ENCODE measurements at regions not wholly inside any gene's neighbourhood (a gene's known extent, or its start where the extent isn't known, plus 50 kb on each side); places are given as distances from the start of the nearest gene placed in this dataset.

DNA sequence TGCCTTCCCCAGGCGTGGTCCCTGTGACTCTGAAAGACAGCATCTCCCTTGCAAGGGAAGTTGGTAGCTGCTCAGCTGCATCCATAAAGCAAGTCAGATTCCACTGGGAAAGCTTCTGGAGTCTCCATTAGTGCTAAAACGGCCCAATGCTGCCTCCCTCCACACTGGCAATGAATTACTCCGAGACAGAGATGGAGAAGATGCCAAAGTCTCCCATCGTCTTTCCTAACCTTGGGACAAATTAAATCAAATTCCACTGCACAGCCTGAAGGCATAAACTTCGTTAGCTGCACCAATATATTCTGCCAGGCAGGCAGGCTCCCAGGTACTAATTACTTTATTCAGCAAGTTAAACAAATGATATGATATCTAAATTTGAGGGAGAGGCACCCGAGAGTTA lies 106.3 kb upstream of the GJB5 start:
- no peaks in the 10 kb centered on the region for H3K4me1 ChIP-seq
- intact Hi-C loops (cut with DNase I), result no loop called here
- H3K9ac ChIP-seq (ENCODE audit: low read depth in 2 of 2, low read length in 2 of 2), result no peak overlapping the region
- H3K27ac ChIP-seq, result no peak overlapping the region
- no peaks in the 10 kb centered on the region for H3K27me3 ChIP-seq
- H3K36me3 ChIP-seq, result no peaks in the 10 kb centered on the region
- H3K9me3 ChIP-seq, result no peaks in the 10 kb centered on the region
- DNase-seq, result no peak
- no peak overlapping the region for H3K4me3 ChIP-seq
- TF ChIP-seq, protein P1, sequence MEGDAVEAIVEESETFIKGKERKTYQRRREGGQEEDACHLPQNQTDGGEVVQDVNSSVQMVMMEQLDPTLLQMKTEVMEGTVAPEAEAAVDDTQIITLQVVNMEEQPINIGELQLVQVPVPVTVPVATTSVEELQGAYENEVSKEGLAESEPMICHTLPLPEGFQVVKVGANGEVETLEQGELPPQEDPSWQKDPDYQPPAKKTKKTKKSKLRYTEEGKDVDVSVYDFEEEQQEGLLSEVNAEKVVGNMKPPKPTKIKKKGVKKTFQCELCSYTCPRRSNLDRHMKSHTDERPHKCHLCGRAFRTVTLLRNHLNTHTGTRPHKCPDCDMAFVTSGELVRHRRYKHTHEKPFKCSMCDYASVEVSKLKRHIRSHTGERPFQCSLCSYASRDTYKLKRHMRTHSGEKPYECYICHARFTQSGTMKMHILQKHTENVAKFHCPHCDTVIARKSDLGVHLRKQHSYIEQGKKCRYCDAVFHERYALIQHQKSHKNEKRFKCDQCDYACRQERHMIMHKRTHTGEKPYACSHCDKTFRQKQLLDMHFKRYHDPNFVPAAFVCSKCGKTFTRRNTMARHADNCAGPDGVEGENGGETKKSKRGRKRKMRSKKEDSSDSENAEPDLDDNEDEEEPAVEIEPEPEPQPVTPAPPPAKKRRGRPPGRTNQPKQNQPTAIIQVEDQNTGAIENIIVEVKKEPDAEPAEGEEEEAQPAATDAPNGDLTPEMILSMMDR (IDR thresholded peaks at IDR 0.05), result no peak

DNA sequence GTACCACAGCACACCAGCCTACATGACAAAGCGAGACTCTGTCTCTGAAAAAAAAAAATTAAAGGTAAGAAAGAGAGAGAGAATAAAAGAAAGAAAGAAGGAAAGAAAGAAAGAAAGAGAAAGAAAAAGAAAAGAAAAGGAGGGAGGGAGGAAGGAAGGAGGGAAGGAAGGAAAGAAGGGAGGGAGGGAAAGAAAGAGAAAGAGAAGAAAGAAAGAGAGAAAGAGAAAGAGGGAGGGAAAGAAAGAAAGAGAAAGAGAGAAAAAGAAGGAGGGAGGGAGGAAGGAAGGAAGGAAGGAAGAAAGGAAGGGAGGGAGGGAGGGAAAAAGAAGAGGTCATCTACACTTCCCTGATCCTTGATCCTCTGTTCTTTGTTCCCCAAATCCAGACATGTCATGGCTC lies 104.8 kb upstream of the GJB5 start:
- no peaks in the 10 kb centered on the region for H3K4me1 ChIP-seq
- intact Hi-C loops (cut with DNase I), result no loop called here
- H3K27me3 ChIP-seq, result no peaks in the 10 kb centered on the region
- no peak overlapping the region for H3K9ac ChIP-seq (ENCODE audit: low read depth in 2 of 2, low read length in 2 of 2)
- DNase-seq, result no peak
- H3K4me3 ChIP-seq, result no peak overlapping the region
- no peak overlapping the region for H3K27ac ChIP-seq
- no peaks in the 10 kb centered on the region for H3K9me3 ChIP-seq
- TF ChIP-seq, protein P1 (IDR thresholded peaks at IDR 0.05), result no peak
- no peaks in the 10 kb centered on the region for H3K36me3 ChIP-seq

DNA sequence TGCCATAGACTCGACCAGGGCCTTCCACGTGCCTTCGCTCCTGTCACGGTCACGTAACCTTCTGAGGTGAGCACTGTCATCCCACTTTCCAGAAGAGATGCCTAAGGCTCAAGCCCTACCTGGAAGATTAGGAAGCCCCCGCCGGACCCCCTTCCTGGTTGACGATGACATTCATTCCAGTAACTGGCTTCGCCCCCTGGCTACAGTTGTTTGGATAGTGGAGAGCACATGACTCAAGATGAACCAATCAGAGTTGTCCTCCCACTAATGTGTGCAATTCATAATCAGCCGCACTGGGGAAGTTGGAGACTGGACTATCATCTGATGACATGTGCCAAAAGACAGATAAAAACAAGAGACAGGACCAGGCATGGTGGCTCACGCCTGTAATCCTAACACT lies 104.0 kb upstream of the GJB5 start:
- Histone ChIP-seq H3K9ac (ENCODE audit: low read depth in 2 of 2, low read length in 2 of 2) (no peak overlapping the region), H3K4me1 (no peaks in the 10 kb centered on the region), H3K9me3 (no peaks in the 10 kb centered on the region), H3K27ac (no peak overlapping the region), H3K4me3 (no peak overlapping the region), H3K36me3 (no peaks in the 10 kb centered on the region), H3K27me3 (no peaks in the 10 kb centered on the region)
- intact Hi-C loops (cut with DNase I), result no loop called here
- DNase-seq, result no peak
- TF ChIP-seq, protein P1 (IDR thresholded peaks at IDR 0.05), result no peak

DNA sequence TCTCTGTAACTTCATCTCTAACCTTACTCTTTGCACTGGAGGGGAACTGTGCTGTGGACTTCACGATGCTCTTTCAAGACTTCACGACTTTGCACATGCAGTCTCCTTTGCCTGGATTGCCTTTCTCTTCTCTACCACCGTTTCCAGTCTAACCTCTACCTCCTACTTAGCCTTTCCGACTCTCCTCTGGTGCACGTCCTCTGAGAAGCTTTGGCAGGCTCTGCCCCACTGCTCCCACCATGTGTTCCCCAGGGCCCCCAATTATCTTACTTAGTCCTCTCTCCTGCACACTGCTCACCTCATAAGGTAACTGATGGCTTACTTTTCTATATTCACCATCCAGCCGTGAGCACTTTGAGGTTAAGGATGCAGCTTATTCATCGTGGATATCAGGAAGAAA lies 101.7 kb upstream of the GJB5 start:
- H3K27me3 ChIP-seq, result no peaks in the 10 kb centered on the region
- intact Hi-C loops (cut with DNase I), result no loop called here
- H3K27ac ChIP-seq, result no peak overlapping the region
- H3K9me3 ChIP-seq, result no peaks in the 10 kb centered on the region
- no peaks in the 10 kb centered on the region for H3K36me3 ChIP-seq
- no peaks in the 10 kb centered on the region for H3K4me1 ChIP-seq
- H3K4me3 ChIP-seq, result no peak overlapping the region
- H3K9ac ChIP-seq (ENCODE audit: low read depth in 2 of 2, low read length in 2 of 2), result no peak overlapping the region
- TF ChIP-seq, protein P1 (IDR thresholded peaks at IDR 0.05), result no peak
- DNase-seq, result no peak

DNA sequence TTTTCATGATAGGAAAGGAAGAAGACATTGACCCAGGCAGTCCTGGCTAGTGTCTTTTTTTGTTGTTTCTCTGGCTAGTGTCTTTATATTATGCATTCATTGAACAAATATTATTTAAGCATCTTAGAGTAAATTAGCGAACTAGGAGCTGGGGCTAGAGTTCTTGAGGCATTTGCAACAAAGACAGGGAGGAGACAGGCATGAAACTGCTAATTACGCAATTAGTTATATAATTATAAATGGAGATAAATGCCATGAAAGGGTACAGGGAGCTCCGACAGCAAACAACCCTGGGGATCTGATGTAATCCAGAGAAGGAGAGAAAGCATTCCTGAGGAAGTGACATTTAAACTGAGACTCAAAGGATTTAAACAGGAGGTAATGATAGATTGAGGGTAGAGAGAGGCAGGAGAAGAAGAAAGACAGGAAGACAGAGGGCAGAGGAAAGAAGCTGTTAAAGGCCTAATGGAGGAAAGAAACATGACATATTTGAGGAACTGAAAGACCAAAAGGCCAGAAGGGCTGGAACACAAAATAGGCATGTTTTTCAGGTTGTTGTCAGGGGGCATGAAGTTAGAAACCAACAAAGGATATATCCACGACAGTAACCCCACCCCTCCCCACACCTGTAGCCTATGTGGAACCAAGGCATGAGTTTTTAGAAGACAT lies 99.5 kb upstream of the GJB5 start:
- no peaks in the 10 kb centered on the region for H3K36me3 ChIP-seq
- H3K9me3 ChIP-seq, result no peaks in the 10 kb centered on the region
- TF ChIP-seq, protein P1 (IDR thresholded peaks at IDR 0.05), result no peak
- H3K9ac ChIP-seq (ENCODE audit: low read depth in 2 of 2, low read length in 2 of 2), result no peak overlapping the region
- no peaks in the 10 kb centered on the region for H3K27me3 ChIP-seq
- intact Hi-C loops (cut with DNase I), result no loop called here
- H3K4me3 ChIP-seq, result no peak overlapping the region
- no peak overlapping the region for H3K27ac ChIP-seq
- no peak for DNase-seq
- no peaks in the 10 kb centered on the region for H3K4me1 ChIP-seq
